Gastroesophageal sphincter (tissue), 4 donors: ENCODE measurements at regions not wholly inside any gene's neighbourhood (a gene's known extent, or its start where the extent isn't known, plus 50 kb on each side); places are given as distances from the start of the nearest gene placed in this dataset.
"Not testable (repeated sequence)": the region's sequence is repeated elsewhere in the genome, so short reads cannot be mapped to it uniquely, and the experiment has no call there.

Experiments used
- ATAC-seq: fragments of 150-250 bp; one replicate; pipeline ENCODE4 v1.9.1; 2016; ENCODE audit warnings: mild to moderate bottlenecking, moderate library complexity
- H3K27ac ChIP-seq, 4 donors: fragments of 200-600 bp; sonication (generic) in 3 of 4; 1 replicate in 3 of 4; 2 replicates in 1 of 4; pipeline ENCODE4 v1.5.1; 2016 to 2019
- H3K27me3 ChIP-seq: fragments of 200-600 bp; sonication (generic); one replicate; pipeline ENCODE4 v1.5.1; 2019
- H3K36me3 ChIP-seq, 2 donors: fragments of 200-600 bp; sonication (generic); one replicate each; pipeline ENCODE4 v1.5.1; 2019; ENCODE audit warnings: control low read depth in 1 of 2
- H3K4me1 ChIP-seq, 3 donors: fragments of 200-600 bp; sonication (generic); 1 replicate in 2 of 3; 2 replicates in 1 of 3; pipeline ENCODE4 v1.5.1; 2016 to 2019; ENCODE audit warnings: control low read depth in 2 of 3
- H3K4me3 ChIP-seq, 2 donors: fragments of 200-600 bp; sonication (generic); one replicate each; pipeline ENCODE4 v1.5.1; 2019; ENCODE audit warnings: mild to moderate bottlenecking in 1 of 2, moderate library complexity in 1 of 2
- H3K9me3 ChIP-seq, 3 donors: fragments of 200-600 bp; sonication (generic); one replicate each; pipeline ENCODE4 v1.5.1; 2017 to 2019; ENCODE audit warnings: control low read depth in 2 of 3
- CTCF ChIP-seq, 4 experiments: fragments of 200-600 bp in 2 of 4; fragments of 450-650 bp in 2 of 4; sonication (generic) in 1 of 4; IDR thresholded peaks; one replicate each; pipeline ENCODE4 v1.5.1; 2017 to 2019; ENCODE audit warnings: antibody characterized with exemption in 4 of 4, mild to moderate bottlenecking in 2 of 4, moderate library complexity in 2 of 4
- EP300 ChIP-seq: sonication (generic); formaldehyde crosslinking; IDR thresholded peaks from one replicate; pipeline ENCODE4 v1.6.1; 2017; ENCODE audit warnings: antibody characterized with exemption, mild to moderate bottlenecking
- POLR2A ChIP-seq, 2 donors: fragments of 450-650 bp; IDR thresholded peaks; one replicate each; pipeline ENCODE4 v1.6.1; 2017; ENCODE audit warnings: antibody characterized with exemption in 2 of 2, mild to moderate bottlenecking in 2 of 2, moderate library complexity in 1 of 2
- POLR2AphosphoS5 ChIP-seq: sonication (generic); formaldehyde crosslinking; IDR thresholded peaks from one replicate; pipeline ENCODE4 v1.6.1; 2017; ENCODE audit warnings: antibody characterized with exemption
- WGBS, 2 donors: methylation state at CpG; one replicate each; pipeline ENCODE4 v1.1.5; 2018; ENCODE audit warnings: low coverage in 1 of 2; 5-methylcytosine and 5-hydroxymethylcytosine counted together

- Histone ChIP-seq H3K4me1 (no peaks in the 10 kb centered on the region), H3K4me3 (no peak overlapping the region), H3K9me3 (peaks cover 0 to 11% (median 0%) of the 10 kb centered on the region in 3 donors), H3K36me3 (no peaks in the 10 kb centered on the region), H3K27ac (no peak overlapping the region), H3K27me3 (no peaks in the 10 kb centered on the region)
- no peak for TF ChIP-seq POLR2A (IDR thresholded peaks at IDR 0.05)
- TF ChIP-seq EP300: no peak
- no peak for TF ChIP-seq CTCF (IDR thresholded peaks at IDR 0.05)
- TF ChIP-seq POLR2AphosphoS5: no peak
- no peak for ATAC-seq
- WGBS, 2 donors: 56 to 100% methylated on average over 2 to 5 of the region's 5 CpGs
Observed at GRCh38 chr16:60636117-60636516, 1400.1 kb downstream of the CDH8 start.

GRCh38 chr16:60635548-60635947 lies 1400.7 kb downstream of the CDH8 start:
- Histone ChIP-seq H3K9me3 (peaks cover 0 to 14% (median 0%) of the 10 kb centered on the region in 3 donors), H3K27me3 (no peaks in the 10 kb centered on the region), H3K27ac (no peak overlapping the region), H3K4me1 (no peaks in the 10 kb centered on the region), H3K4me3 (no peak overlapping the region), H3K36me3 (no peaks in the 10 kb centered on the region)
- ATAC-seq: no peak
- TF ChIP-seq EP300: no peak
- TF ChIP-seq POLR2A (IDR thresholded peaks at IDR 0.05): no peak
- TF ChIP-seq POLR2AphosphoS5: no peak
- no peak for TF ChIP-seq CTCF (IDR thresholded peaks at IDR 0.05)
- WGBS, 2 donors: 64 to 88% methylated on average over 1 of the region's 1 CpG

GRCh38 chr16:60611844-60612243 lies 1424.4 kb downstream of the CDH8 start:
- Histone ChIP-seq H3K4me1 (no peaks in the 10 kb centered on the region), H3K4me3 (no peak overlapping the region), H3K9me3 (no peaks in the 10 kb centered on the region), H3K36me3 (no peaks in the 10 kb centered on the region), H3K27me3 (no peaks in the 10 kb centered on the region), H3K27ac (no peak overlapping the region)
- TF ChIP-seq CTCF (IDR thresholded peaks at IDR 0.05): no peak
- no peak for TF ChIP-seq POLR2AphosphoS5
- no peak for TF ChIP-seq POLR2A (IDR thresholded peaks at IDR 0.05)
- no peak for ATAC-seq

GRCh38 chr16:60608971-60609370 lies 1427.3 kb downstream of the CDH8 start:
- no peaks in the 10 kb centered on the region for H3K9me3 ChIP-seq
- ATAC-seq: no peak
- no peaks in the 10 kb centered on the region for H3K4me1 ChIP-seq
- H3K27me3 ChIP-seq: no peaks in the 10 kb centered on the region
- no peak for TF ChIP-seq EP300
- no peak for TF ChIP-seq POLR2A (IDR thresholded peaks at IDR 0.05)
- TF ChIP-seq CTCF (IDR thresholded peaks at IDR 0.05): no peak
- no peak for TF ChIP-seq POLR2AphosphoS5
- no peak overlapping the region for H3K27ac ChIP-seq
- WGBS, 2 donors: 60 to 90% methylated on average over 2 of the region's 2 CpGs
- no peak overlapping the region for H3K4me3 ChIP-seq
- H3K36me3 ChIP-seq: no peaks in the 10 kb centered on the region

GRCh38 chr16:60605652-60606051 lies 1430.6 kb downstream of the CDH8 start:
- not testable (repeated sequence) for H3K27me3 ChIP-seq, H3K27ac ChIP-seq, H3K9me3 ChIP-seq, H3K36me3 ChIP-seq, ATAC-seq, H3K4me1 ChIP-seq, H3K4me3 ChIP-seq
- WGBS, 2 donors: 82 to 100% methylated on average over 1 to 3 of the region's 3 CpGs

GRCh38 chr16:60605176-60605575 lies 1431.1 kb downstream of the CDH8 start:
- Histone ChIP-seq H3K27ac (no peak overlapping the region), H3K4me3 (no peak overlapping the region), H3K27me3 (no peaks in the 10 kb centered on the region), H3K36me3 (no peaks in the 10 kb centered on the region), H3K4me1 (no peaks in the 10 kb centered on the region), H3K9me3 (no peaks in the 10 kb centered on the region)
- TF ChIP-seq POLR2AphosphoS5 (no peak), POLR2A (IDR thresholded peaks at IDR 0.05) (no peak), CTCF (IDR thresholded peaks at IDR 0.05) (no peak), EP300 (no peak)
- WGBS, 2 donors: 100% methylated on average over 3 of the region's 3 CpGs; no CpG with 5 or more reads in 1 of the 2 donors
- no peak for ATAC-seq
